GM23338 (cell line): ENCODE measurements at regions not wholly inside any gene's neighbourhood (a gene's known extent, or its start where the extent isn't known, plus 50 kb on each side); places are given as distances from the start of the nearest gene placed in this dataset.

ENCODE experiments used
- ATAC-seq: fragments of 200-7000 bp; cut with Tn5 transposase; 3 replicates; pipeline ENCODE4 v1.9.1; 2020
- DNase-seq: peaks from one replicate; pipeline ENCODE4 v3.0.0-alpha.2; 2015; ENCODE audit warnings: low spot score
- H2AFZ ChIP-seq: fragments of 200-600 bp; sonication (generic); 2 replicates; pipeline ENCODE4 v1.8.0; 2016; ENCODE audit warnings: antibody characterized with exemption, mild to moderate bottlenecking, moderate library complexity
- H3F3A ChIP-seq: fragments of 200-600 bp; sonication (generic); replicated peaks from 2 replicates; pipeline ENCODE4 v1.8.0; 2017; ENCODE audit warnings: antibody characterized with exemption, mixed run types, low read depth
- H3K27ac ChIP-seq: fragments of 200-600 bp; sonication (generic); 2 replicates; pipeline ENCODE4 v1.6.1; 2016; ENCODE audit warnings: low read depth
- H3K27me3 ChIP-seq: fragments of 200-600 bp; sonication (generic); 2 replicates; pipeline ENCODE4 v1.8.0; 2016; ENCODE audit warnings: mild to moderate bottlenecking, mixed run types, moderate library complexity; ENCODE audit not compliant: insufficient read depth
- H3K36me3 ChIP-seq: fragments of 200-600 bp; sonication (generic); 2 replicates; pipeline ENCODE4 v1.8.0; 2016; ENCODE audit warnings: mild to moderate bottlenecking; ENCODE audit not compliant: insufficient read depth
- H3K4me1 ChIP-seq: fragments of 200-600 bp; sonication (generic); 2 replicates; pipeline ENCODE4 v1.8.0; 2016; ENCODE audit warnings: mild to moderate bottlenecking, moderate library complexity; ENCODE audit not compliant: insufficient read depth
- H3K4me2 ChIP-seq: fragments of 200-600 bp; sonication (generic); 2 replicates; pipeline ENCODE4 v1.7.1; 2017; ENCODE audit warnings: mixed run types
- H3K4me3 ChIP-seq: fragments of 200-600 bp; sonication (generic); 2 replicates; pipeline ENCODE4 v1.6.1; 2016; ENCODE audit warnings: mixed run types
- H3K79me2 ChIP-seq: fragments of 200-600 bp; sonication (generic); replicated peaks from 2 replicates; pipeline ENCODE4 v1.8.0; 2017; ENCODE audit warnings: mild to moderate bottlenecking; ENCODE audit not compliant: insufficient read depth
- H3K9me2 ChIP-seq: fragments of 200-600 bp; sonication (generic); 2 replicates; pipeline ENCODE4 v1.8.0; 2017; ENCODE audit not compliant: insufficient read depth
- H4K20me1 ChIP-seq: fragments of 200-600 bp; sonication (generic); replicated peaks from 2 replicates; pipeline ENCODE4 v1.8.0; 2017; ENCODE audit warnings: mild to moderate bottlenecking; ENCODE audit not compliant: insufficient read depth
- H3K27ac Mint-ChIP-seq: 2 replicates; pipeline ENCODE4 v1.8.0; 2020; ENCODE audit warnings: inconsistent platforms, mild to moderate bottlenecking, moderate library complexity, mixed read lengths
- H3K27me3 Mint-ChIP-seq: 3 replicates; pipeline ENCODE4 v1.8.0; 2022; ENCODE audit warnings: low read depth, mild to moderate bottlenecking, moderate library complexity, mixed read lengths, inconsistent platforms; ENCODE audit not compliant: insufficient read depth, poor library complexity
- H3K36me3 Mint-ChIP-seq: 3 replicates; pipeline ENCODE4 v1.8.0; 2021; ENCODE audit warnings: low read depth, mild to moderate bottlenecking, inconsistent platforms, moderate library complexity, mixed read lengths
- H3K4me1 Mint-ChIP-seq: 3 replicates; pipeline ENCODE4 v1.8.0; 2020; ENCODE audit warnings: mild to moderate bottlenecking, inconsistent platforms, mixed read lengths
- H3K4me3 Mint-ChIP-seq: 3 replicates; pipeline ENCODE4 v1.8.0; 2021; ENCODE audit warnings: moderate library complexity, mild to moderate bottlenecking, inconsistent platforms, mixed read lengths
- H3K9me3 Mint-ChIP-seq: 3 replicates; pipeline ENCODE4 v1.8.0; 2020; ENCODE audit warnings: moderate library complexity, mild to moderate bottlenecking, inconsistent platforms, mixed read lengths
- CREB1 ChIP-seq: fragments of 250-450 bp; sonication (Bioruptor Pico); IDR thresholded peaks from 2 replicates; pipeline ENCODE4 v1.5.0; 2020; ENCODE audit warnings: low read depth, mild to moderate bottlenecking, moderate library complexity
- CTCF ChIP-seq, 2 experiments: fragments of 200-600 bp in 1 of 2; sonication (generic) in 1 of 2; conservative IDR thresholded peaks; 2 replicates each; pipeline versions ENCODE4 v1.5.1 to v1.6.1; 2016 to 2017; ENCODE audit warnings: antibody characterized with exemption in 2 of 2, low read depth in 2 of 2, mild to moderate bottlenecking in 2 of 2, moderate library complexity in 1 of 2
- ETS1 ChIP-seq: IDR thresholded peaks from 2 replicates; pipeline ENCODE4 v1.6.1; 2016; ENCODE audit warnings: antibody characterized with exemption
- EZH2 ChIP-seq: fragments of 200-600 bp; sonication (generic); IDR thresholded peaks from one replicate; pipeline ENCODE4 v1.8.0; 2017; ENCODE audit warnings: antibody characterized with exemption, mild to moderate bottlenecking, low read depth; ENCODE audit not compliant: unreplicated experiment
- EZH2phosphoT487 ChIP-seq: fragments of 200-600 bp; sonication (generic); IDR thresholded peaks from one replicate; pipeline ENCODE4 v1.8.1; 2018; ENCODE audit warnings: antibody characterized with exemption; ENCODE audit not compliant: unreplicated experiment
- NANOG ChIP-seq: IDR thresholded peaks from 2 replicates; pipeline ENCODE4 v1.6.1; 2016; ENCODE audit warnings: antibody characterized with exemption, borderline replicate concordance
- POLR2AphosphoS5 ChIP-seq: IDR thresholded peaks from 2 replicates; pipeline ENCODE4 v1.6.1; 2016; ENCODE audit warnings: antibody characterized with exemption, low read depth
- REST ChIP-seq: IDR thresholded peaks from one replicate; pipeline ENCODE4 v1.6.1; 2018; ENCODE audit warnings: antibody characterized with exemption; ENCODE audit not compliant: unreplicated experiment
- STAT1 ChIP-seq: IDR thresholded peaks from one replicate; pipeline ENCODE4 v1.6.1; 2016; ENCODE audit warnings: antibody characterized with exemption; ENCODE audit not compliant: unreplicated experiment
- ZNF114 ChIP-seq: fragments of 250-450 bp; sonication (Bioruptor Pico); IDR thresholded peaks from 2 replicates; pipeline ENCODE4 v1.5.0; 2020; ENCODE audit warnings: mild to moderate bottlenecking, moderate library complexity
- ZNF331 ChIP-seq: fragments of 250-450 bp; sonication (Bioruptor Pico); IDR thresholded peaks from 2 replicates; pipeline ENCODE4 v1.5.0; 2020; ENCODE audit warnings: low read depth, mild to moderate bottlenecking, moderate library complexity
- ZNF462 ChIP-seq: fragments of 250-450 bp; sonication (Bioruptor Pico); IDR thresholded peaks from 2 replicates; pipeline ENCODE4 v1.5.0; 2020; ENCODE audit warnings: mild to moderate bottlenecking, moderate library complexity

GRCh38 chr20:52892023-52892422, 80.1 kb upstream of the TSHZ2 start:
- Mint-ChIP-seq H3K4me1 (no peaks in the 10 kb centered on the region), H3K27ac (no peak overlapping the region), H3K36me3 (no peaks in the 10 kb centered on the region), H3K9me3 (no peaks in the 10 kb centered on the region), H3K4me3 (no peak overlapping the region), H3K27me3 (peaks cover 2% of the 10 kb centered on the region)
- Histone ChIP-seq H3F3A (no peaks in the 10 kb centered on the region), H3K27ac (no peak overlapping the region), H4K20me1 (no peaks in the 10 kb centered on the region), H2AFZ (no peak overlapping the region), H3K4me3 (no peak overlapping the region), H3K9me2 (no peaks in the 10 kb centered on the region; the same call in 1 of the 2 replicates), H3K27me3 (no peaks in the 10 kb centered on the region), H3K36me3 (no peaks in the 10 kb centered on the region), H3K4me1 (no peaks in the 10 kb centered on the region), H3K4me2 (no peak overlapping the region), H3K79me2 (no peaks in the 10 kb centered on the region)
- no peak for TF ChIP-seq EZH2
- no peak for TF ChIP-seq CREB1
- no peak for TF ChIP-seq REST
- no peak for TF ChIP-seq NANOG
- no peak for TF ChIP-seq POLR2AphosphoS5
- TF ChIP-seq STAT1 = no peak
- no peak for TF ChIP-seq ZNF114 (CRISPR knock-in tag)
- TF ChIP-seq ZNF331 (CRISPR knock-in tag) = no peak
- no peak for TF ChIP-seq EZH2phosphoT487
- TF ChIP-seq ETS1 = no peak
- TF ChIP-seq CTCF (conservative IDR thresholded peaks at IDR 0.05; ENCODE audit: low read depth in 2 of 2) = no peak
- TF ChIP-seq ZNF462 (CRISPR knock-in tag) = no peak
- DNase-seq = no peak
- ATAC-seq = no peak
